Neuron (in vitro differentiated cells): ENCODE measurements at regions not wholly inside any gene's neighbourhood (a gene's known extent, or its start where the extent isn't known, plus 50 kb on each side); places are given as distances from the start of the nearest gene placed in this dataset.

Experiments
- H2AFZ ChIP-seq: one replicate; pipeline ENCODE4 v1.6.1; 2013; ENCODE audit warnings: low read depth, mild to moderate bottlenecking, inconsistent platforms, low read length, moderate library complexity
- H3K27me3 ChIP-seq: one replicate; pipeline ENCODE4 v1.6.1; 2013; ENCODE audit warnings: low read length; ENCODE audit not compliant: insufficient read depth
- H3K36me3 ChIP-seq: one replicate; pipeline ENCODE4 v1.6.1; 2013; ENCODE audit warnings: low read length; ENCODE audit not compliant: insufficient read depth
- H3K4me1 ChIP-seq: one replicate; pipeline ENCODE4 v1.6.1; 2013; ENCODE audit warnings: low read length; ENCODE audit not compliant: insufficient read depth
- H3K4me3 ChIP-seq: 2 replicates; pipeline ENCODE4 v1.5.1; 2013; ENCODE audit warnings: mild to moderate bottlenecking, low read length, moderate library complexity
- H3K9me3 ChIP-seq: one replicate; pipeline ENCODE4 v1.6.1; 2013; ENCODE audit warnings: low read length

DNA sequence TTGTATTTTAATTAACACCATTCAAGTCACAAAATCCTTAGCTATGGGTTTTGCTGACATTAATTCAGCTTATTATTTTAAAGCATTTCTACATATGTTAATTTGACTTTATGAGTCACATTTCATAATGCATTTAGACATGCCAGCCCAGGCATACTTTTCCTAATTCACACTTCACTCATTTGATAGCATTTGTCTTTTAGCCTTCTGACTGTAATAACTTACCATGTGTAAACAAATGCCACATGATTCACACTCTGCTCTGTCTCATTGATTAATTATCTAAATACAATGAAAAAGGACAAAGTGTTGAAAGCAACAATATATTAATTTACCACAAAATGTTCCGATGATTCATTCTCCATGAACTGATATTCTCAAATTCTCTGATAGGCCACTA, 927.8 kb upstream of the EPHA6 start:
- Histone ChIP-seq H3K36me3 (no peaks in the 10 kb centered on the region), H3K4me1 (no peaks in the 10 kb centered on the region), H3K9me3 (no peaks in the 10 kb centered on the region), H3K27me3 (no peaks in the 10 kb centered on the region), H3K4me3 (no peak overlapping the region), H2AFZ (no peak overlapping the region)

DNA sequence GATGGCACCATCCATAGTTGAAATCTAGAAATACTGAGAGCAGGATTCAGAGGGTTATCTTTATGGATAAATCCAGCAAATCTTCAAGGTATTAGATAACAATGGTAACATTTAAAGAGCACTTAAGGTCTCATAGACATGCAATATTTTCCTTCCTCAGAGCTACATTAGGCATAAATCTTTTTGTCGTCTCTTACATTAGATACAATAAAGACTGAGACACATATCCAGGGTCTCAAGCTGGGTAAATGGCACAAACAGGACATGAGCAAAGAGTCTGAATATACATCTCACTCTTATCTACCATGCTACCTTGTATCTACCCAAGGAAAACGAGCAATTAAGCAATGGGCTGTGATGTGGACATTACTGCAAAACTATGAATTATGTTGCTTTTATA, 927.3 kb upstream of the EPHA6 start:
- Histone ChIP-seq H3K27me3 (no peaks in the 10 kb centered on the region), H3K9me3 (no peaks in the 10 kb centered on the region), H3K4me1 (no peaks in the 10 kb centered on the region), H3K36me3 (no peaks in the 10 kb centered on the region), H3K4me3 (no peak overlapping the region), H2AFZ (no peak overlapping the region)

DNA sequence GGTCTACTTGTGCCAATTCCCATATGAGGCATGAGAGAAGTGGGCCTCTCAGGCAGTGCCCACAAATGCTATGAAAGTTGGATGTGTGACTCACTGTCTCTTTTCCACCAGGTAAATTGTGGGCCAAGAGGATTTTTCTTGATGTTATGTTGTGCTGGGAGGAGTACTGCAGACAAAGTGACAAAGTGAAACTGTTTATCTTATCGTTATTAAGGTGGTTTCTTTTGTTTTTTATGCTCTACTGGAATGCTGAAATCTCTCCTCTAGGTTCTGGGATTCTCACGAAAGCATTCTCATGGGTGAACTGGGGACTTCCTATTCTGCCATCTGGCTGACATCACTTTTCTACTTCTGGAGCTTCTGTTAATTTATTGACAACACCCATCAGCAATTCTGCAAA, 919.6 kb upstream of the EPHA6 start:
- Histone ChIP-seq H3K9me3 (no peaks in the 10 kb centered on the region), H2AFZ (no peak overlapping the region), H3K4me1 (no peaks in the 10 kb centered on the region), H3K4me3 (no peak overlapping the region), H3K36me3 (no peaks in the 10 kb centered on the region), H3K27me3 (no peaks in the 10 kb centered on the region)

DNA sequence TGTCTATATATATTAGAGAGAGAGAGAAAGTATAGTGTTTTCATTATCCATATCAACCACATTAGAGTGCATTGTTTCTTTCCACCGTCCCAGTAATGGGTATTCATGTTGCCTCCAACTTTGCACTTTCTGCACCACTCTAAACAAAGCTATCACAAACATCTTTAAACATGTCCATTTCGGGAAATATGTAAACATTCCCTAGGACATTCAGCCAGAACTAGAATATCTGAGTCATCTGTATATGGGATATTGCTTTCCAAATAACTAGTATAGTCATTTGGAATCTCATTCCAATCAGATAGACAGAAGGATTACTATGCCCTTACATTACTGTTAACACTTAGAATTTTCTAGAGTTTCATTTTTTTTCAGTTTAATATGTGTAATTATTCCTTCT, 914.9 kb upstream of the EPHA6 start:
- Histone ChIP-seq H3K4me1 (no peaks in the 10 kb centered on the region), H2AFZ (no peak overlapping the region), H3K27me3 (no peaks in the 10 kb centered on the region), H3K9me3 (no peaks in the 10 kb centered on the region), H3K4me3 (no peak overlapping the region), H3K36me3 (no peaks in the 10 kb centered on the region)

DNA sequence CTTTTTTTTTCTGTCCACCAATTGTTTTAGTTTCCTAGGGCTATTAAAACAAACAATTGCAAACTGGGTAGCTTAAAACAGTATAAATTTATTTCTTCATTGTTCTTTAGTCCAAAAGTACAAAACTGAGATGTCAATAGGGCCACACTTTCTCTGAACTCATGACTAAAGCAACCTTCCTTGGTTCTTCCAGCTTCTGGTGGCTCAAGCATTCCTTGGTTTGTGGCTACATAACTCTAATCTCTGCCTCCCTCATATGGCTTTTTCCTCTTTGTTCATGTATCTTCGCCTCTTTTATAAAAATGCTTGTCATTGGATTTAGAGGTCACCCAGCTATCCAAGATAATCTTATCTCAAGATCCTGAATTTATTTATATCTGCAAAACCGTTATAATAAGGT, 914.5 kb upstream of the EPHA6 start:
- H3K36me3 ChIP-seq = no peaks in the 10 kb centered on the region

GRCh38 chr3:95901948-95902347, 912.4 kb upstream of the EPHA6 start:
- H3K4me1 ChIP-seq = no peaks in the 10 kb centered on the region
- no peaks in the 10 kb centered on the region for H3K27me3 ChIP-seq
- no peak overlapping the region for H2AFZ ChIP-seq
- no peak overlapping the region for H3K4me3 ChIP-seq
- H3K9me3 ChIP-seq = no peaks in the 10 kb centered on the region
- H3K36me3 ChIP-seq = no peaks in the 10 kb centered on the region

More for the DNA sequence above, 914.5 kb upstream of the EPHA6 start:
- no peaks in the 10 kb centered on the region for H3K9me3 ChIP-seq
- no peak overlapping the region for H2AFZ ChIP-seq
- H3K4me3 ChIP-seq = no peak overlapping the region
- no peaks in the 10 kb centered on the region for H3K4me1 ChIP-seq
- H3K27me3 ChIP-seq = no peaks in the 10 kb centered on the region

DNA sequence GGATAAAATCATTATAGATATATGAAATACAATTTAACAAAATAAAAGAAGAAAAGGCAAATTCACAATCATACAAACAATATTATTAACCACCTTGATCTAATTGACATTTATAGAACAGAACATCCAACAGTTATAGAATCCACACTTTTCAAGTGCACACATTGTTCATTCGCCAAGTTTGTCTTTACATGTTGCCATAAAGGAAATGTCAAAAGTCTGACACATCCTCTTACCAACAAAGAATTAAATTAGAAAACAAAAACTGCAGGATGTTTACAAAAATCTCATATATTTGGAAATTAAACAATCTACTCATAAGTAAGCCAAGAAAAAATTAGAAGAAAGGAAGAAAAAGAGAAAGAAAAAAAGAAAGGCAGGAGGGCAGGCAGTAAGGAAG, 909.2 kb upstream of the EPHA6 start:
- H3K36me3 ChIP-seq = no peaks in the 10 kb centered on the region
- H3K9me3 ChIP-seq = no peaks in the 10 kb centered on the region
- H2AFZ ChIP-seq = no peak overlapping the region
- H3K4me3 ChIP-seq = no peak overlapping the region
- no peaks in the 10 kb centered on the region for H3K4me1 ChIP-seq
- H3K27me3 ChIP-seq = no peaks in the 10 kb centered on the region

DNA sequence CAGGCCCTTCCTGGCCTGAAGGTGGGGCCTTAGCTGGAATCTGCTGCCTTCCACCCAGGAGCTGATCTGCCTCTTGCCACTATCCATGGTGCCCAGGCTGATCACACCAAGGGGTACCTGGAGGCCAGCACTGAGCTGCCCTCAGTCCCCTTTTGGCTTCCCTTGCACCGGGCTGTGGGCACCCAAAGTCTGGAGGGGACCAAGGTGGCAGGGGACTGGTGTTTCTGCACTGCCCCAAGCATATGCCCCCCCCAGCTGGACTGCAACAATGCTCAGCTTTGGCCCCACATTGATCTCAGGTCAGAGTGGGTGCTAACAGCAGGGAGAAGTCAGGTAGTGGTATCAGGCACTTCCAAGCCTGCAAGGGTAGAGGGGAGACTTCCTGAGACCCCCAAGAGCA, 902.6 kb upstream of the EPHA6 start:
- H3K36me3 ChIP-seq = no peaks in the 10 kb centered on the region
- H2AFZ ChIP-seq = no peak overlapping the region
- peaks cover 9% of the 10 kb centered on the region for H3K9me3 ChIP-seq
- H3K4me1 ChIP-seq = no peaks in the 10 kb centered on the region
- H3K4me3 ChIP-seq = no peak overlapping the region
- no peaks in the 10 kb centered on the region for H3K27me3 ChIP-seq

DNA sequence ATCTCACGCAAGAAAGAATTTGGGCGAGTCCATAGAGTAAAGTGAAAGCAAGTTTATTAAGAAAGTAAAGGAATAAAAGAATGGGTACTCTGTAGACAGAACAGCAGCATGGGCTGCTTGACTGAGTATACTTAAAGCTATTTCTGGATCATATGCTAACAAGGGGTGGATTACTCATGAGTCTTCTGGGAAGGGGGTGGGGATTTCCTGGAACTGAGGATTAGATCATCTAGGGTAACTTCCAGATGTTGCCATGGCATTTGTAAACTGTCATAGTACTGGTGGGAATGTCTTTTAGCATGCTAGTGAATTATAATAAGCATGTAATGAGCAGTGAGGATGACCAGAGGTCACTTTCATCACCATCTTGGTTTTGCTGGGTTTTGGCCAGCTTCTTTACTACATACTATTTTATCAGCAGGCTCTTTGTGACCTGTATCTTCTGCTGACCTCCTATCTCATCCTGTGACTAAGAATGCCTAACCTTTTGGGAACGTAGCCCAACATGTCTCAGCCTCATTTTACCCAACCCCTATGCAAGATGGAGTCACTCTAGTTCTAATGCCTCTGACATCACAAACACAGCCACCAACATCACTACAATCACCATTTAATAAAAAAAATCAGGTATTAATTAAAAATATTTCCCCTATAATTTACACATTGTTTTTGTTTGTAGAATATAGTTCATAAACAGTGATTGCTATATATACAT, 890.7 kb upstream of the EPHA6 start:
- Histone ChIP-seq H3K4me3 (no peak overlapping the region), H3K9me3 (no peaks in the 10 kb centered on the region), H3K36me3 (no peaks in the 10 kb centered on the region), H3K27me3 (no peaks in the 10 kb centered on the region), H2AFZ (peak overlapping the region; percentile 28), H3K4me1 (peaks cover 30% of the 10 kb centered on the region)

- Histone ChIP-seq H3K27me3 (no peaks in the 10 kb centered on the region), H3K4me3 (peak overlapping the region; percentile 1), H3K9me3 (no peaks in the 10 kb centered on the region), H2AFZ (peak overlapping the region; percentile 48), H3K4me1 (peaks cover 21% of the 10 kb centered on the region), H3K36me3 (no peaks in the 10 kb centered on the region)
Measured at GRCh38 chr3:95926904-95927501, 887.4 kb upstream of the EPHA6 start.

GRCh38 chr3:95934181-95934580, 880.2 kb upstream of the EPHA6 start:
- H2AFZ ChIP-seq = no peak overlapping the region
- no peaks in the 10 kb centered on the region for H3K9me3 ChIP-seq
- H3K36me3 ChIP-seq = no peaks in the 10 kb centered on the region
- no peak overlapping the region for H3K4me3 ChIP-seq
- no peaks in the 10 kb centered on the region for H3K4me1 ChIP-seq
- H3K27me3 ChIP-seq = no peaks in the 10 kb centered on the region

DNA sequence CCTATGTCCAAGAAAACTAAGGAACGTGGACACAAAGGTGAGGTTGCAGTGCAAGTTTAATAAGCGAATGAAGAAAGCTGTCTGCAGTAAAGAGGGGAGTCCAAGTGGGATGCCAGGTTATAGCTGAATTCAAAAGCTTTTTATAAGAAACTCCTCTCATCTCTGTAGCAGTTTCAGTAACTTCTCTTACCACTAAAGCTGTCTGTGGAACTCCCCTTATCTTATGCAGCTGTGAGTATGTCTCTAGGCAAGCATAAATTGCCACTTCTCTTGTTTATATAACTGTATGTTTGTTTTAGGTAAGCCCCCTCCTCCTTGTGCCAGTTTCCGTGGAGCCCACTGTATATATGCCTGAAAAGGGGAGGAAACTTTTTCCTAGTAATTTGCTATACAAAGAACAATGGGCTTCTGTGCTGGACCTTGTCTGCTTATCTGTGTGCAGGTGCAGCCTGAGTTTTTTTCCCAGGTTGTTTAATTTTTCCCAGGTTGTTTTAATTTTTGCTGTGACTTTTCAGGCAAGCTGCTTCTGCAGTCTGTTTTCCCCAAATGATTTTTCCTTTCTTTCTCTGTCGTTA, 875.1 kb upstream of the EPHA6 start:
- H3K9me3 ChIP-seq = no peaks in the 10 kb centered on the region
- no peaks in the 10 kb centered on the region for H3K27me3 ChIP-seq
- H3K4me3 ChIP-seq = no peak overlapping the region
- no peaks in the 10 kb centered on the region for H3K4me1 ChIP-seq
- no peak overlapping the region for H2AFZ ChIP-seq
- no peaks in the 10 kb centered on the region for H3K36me3 ChIP-seq

GRCh38 chr3:95965704-95966336, 848.6 kb upstream of the EPHA6 start:
- no peaks in the 10 kb centered on the region for H3K27me3 ChIP-seq
- H3K36me3 ChIP-seq = no peaks in the 10 kb centered on the region

More at GRCh38 chr3:95965704-95966336, 848.6 kb upstream of the EPHA6 start:
- Histone ChIP-seq H3K4me1 (no peaks in the 10 kb centered on the region), H3K9me3 (no peaks in the 10 kb centered on the region), H2AFZ (no peak overlapping the region), H3K4me3 (no peak overlapping the region)
